Fibroblast of lung (primary cell): ENCODE measurements at regions not wholly inside any gene's neighbourhood (a gene's known extent, or its start where the extent isn't known, plus 50 kb on each side); places are given as distances from the start of the nearest gene placed in this dataset.

Experiments used
- DNase-seq, 2 donors: peaks; one replicate each; pipeline versions ENCODE4 v3.0.0 to v3.0.0-alpha.2; 2010; ENCODE audit warnings: low read depth in 2 of 2
- H2AFZ ChIP-seq: 2 replicates; pipeline ENCODE4 v1.5.1; 2012; ENCODE audit warnings: low read length, control low read depth, inconsistent platforms
- H3K27ac ChIP-seq: 2 replicates; pipeline ENCODE4 v1.5.1; 2011; ENCODE audit warnings: low read length, control low read depth; ENCODE audit not compliant: insufficient read depth
- H3K27me3 ChIP-seq: 2 replicates; pipeline ENCODE4 v1.5.1; 2011; ENCODE audit warnings: mild to moderate bottlenecking, low read length; ENCODE audit not compliant: control insufficient read depth, insufficient read depth
- H3K36me3 ChIP-seq: 2 replicates; pipeline ENCODE4 v1.5.1; 2011; ENCODE audit warnings: low read length; ENCODE audit not compliant: control insufficient read depth, insufficient read depth
- H3K4me1 ChIP-seq: 2 replicates; pipeline ENCODE4 v1.5.1; 2011; ENCODE audit warnings: low read length; ENCODE audit not compliant: control insufficient read depth, insufficient read depth; ENCODE audit errors: extremely low read depth
- H3K4me2 ChIP-seq: 2 replicates; pipeline ENCODE4 v1.5.1; 2011; ENCODE audit warnings: low read length, control low read depth; ENCODE audit not compliant: insufficient read depth; ENCODE audit errors: extremely low read depth
- H3K4me3 ChIP-seq, 4 experiments: fragments of 200-600 bp in 1 of 4; sonication (generic) in 1 of 4; replicated peaks in 1 of 4; 2 replicates each; pipeline ENCODE4 v1.5.1; 2011 to 2016; ENCODE audit warnings: low read length in 4 of 4, low read depth in 3 of 4, mild to moderate bottlenecking in 3 of 4, control low read depth in 2 of 4, inconsistent platforms in 1 of 4, mixed read lengths in 1 of 4; ENCODE audit not compliant: insufficient read depth in 1 of 4; ENCODE audit errors: control extremely low read depth in 1 of 4
- H3K79me2 ChIP-seq: 2 replicates; pipeline ENCODE4 v1.5.1; 2012; ENCODE audit warnings: mild to moderate bottlenecking, low read length, inconsistent platforms; ENCODE audit not compliant: control insufficient read depth, insufficient read depth
- H3K9ac ChIP-seq: 2 replicates; pipeline ENCODE4 v1.5.1; 2011; ENCODE audit warnings: mild to moderate bottlenecking, low read length, control low read depth; ENCODE audit not compliant: insufficient read depth
- H3K9me3 ChIP-seq: 2 replicates; pipeline ENCODE4 v1.5.1; 2012; ENCODE audit warnings: low read depth, low read length; ENCODE audit not compliant: control insufficient read depth, insufficient read depth
- H4K20me1 ChIP-seq: 2 replicates; pipeline ENCODE4 v1.5.1; 2011; ENCODE audit warnings: low read length; ENCODE audit not compliant: control insufficient read depth, insufficient read depth; ENCODE audit errors: extremely low read depth
- EZH2 ChIP-seq: IDR thresholded peaks from 2 replicates; pipeline ENCODE4 v1.5.1; 2012; ENCODE audit warnings: low read length, control low read depth, mild to moderate bottlenecking; ENCODE audit errors: missing control alignments
- TF ChIP-seq, protein P1 (sequence below), 2 donors: IDR thresholded peaks in 1 of 2; conservative IDR thresholded peaks in 1 of 2; 1 replicate in 1 of 2; 2 replicates in 1 of 2; pipeline ENCODE4 v1.5.1; 2011 to 2012; ENCODE audit warnings: low read length in 2 of 2, control low read depth in 1 of 2, inconsistent platforms in 1 of 2, low read depth in 1 of 2, mild to moderate bottlenecking in 1 of 2

DNA sequence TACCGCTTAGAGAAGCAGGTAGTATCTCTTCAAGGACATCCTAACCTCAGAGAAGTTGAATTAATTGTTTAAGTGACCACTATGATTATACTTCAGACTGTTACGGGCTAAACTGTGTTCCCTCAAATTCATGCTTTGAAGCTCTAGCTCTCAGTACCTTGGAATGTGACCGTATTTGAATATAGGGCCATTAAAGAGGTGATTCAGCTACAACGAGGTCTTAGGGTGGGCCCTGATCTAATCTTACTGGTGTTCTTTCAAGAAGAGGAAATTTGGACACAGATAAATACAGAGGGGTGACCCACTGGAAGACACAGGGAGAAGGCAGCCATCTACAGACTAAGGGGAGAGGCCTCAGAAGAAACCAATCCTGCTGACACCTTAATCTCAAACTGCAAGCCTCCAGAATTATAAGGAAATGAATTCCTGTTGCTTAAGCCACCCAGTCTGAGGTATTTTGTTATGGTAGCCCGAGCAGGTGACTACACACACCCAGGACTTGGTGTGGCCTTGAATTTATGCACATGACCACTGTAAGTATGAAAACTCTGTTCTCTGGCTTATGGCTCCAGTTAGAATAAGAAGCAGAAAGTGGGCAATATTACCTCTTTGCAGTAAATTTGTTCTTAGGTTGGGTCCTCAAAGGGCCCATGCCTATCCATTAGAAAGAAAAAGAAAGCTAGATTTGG lies 249.1 kb downstream of the DHX35 start:
- no peak overlapping the region for H2AFZ ChIP-seq
- H3K4me2 ChIP-seq, result no peak overlapping the region
- no peaks in the 10 kb centered on the region for H3K4me1 ChIP-seq
- H3K27ac ChIP-seq, result no peak overlapping the region
- H3K4me3 ChIP-seq, result no peak overlapping the region
- TF ChIP-seq, protein P1, sequence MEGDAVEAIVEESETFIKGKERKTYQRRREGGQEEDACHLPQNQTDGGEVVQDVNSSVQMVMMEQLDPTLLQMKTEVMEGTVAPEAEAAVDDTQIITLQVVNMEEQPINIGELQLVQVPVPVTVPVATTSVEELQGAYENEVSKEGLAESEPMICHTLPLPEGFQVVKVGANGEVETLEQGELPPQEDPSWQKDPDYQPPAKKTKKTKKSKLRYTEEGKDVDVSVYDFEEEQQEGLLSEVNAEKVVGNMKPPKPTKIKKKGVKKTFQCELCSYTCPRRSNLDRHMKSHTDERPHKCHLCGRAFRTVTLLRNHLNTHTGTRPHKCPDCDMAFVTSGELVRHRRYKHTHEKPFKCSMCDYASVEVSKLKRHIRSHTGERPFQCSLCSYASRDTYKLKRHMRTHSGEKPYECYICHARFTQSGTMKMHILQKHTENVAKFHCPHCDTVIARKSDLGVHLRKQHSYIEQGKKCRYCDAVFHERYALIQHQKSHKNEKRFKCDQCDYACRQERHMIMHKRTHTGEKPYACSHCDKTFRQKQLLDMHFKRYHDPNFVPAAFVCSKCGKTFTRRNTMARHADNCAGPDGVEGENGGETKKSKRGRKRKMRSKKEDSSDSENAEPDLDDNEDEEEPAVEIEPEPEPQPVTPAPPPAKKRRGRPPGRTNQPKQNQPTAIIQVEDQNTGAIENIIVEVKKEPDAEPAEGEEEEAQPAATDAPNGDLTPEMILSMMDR (conservative IDR thresholded peaks at IDR 0.05 in 1 of 2, IDR thresholded peaks at IDR 0.05 in 1 of 2; ENCODE audit: low read depth in 1 of 2, low read length in 2 of 2), result no peak
- no peak for TF ChIP-seq EZH2
- no peaks in the 10 kb centered on the region for H3K27me3 ChIP-seq
- H3K9ac ChIP-seq, result no peak overlapping the region
- H3K9me3 ChIP-seq, result no peaks in the 10 kb centered on the region
- H4K20me1 ChIP-seq, result no peaks in the 10 kb centered on the region
- H3K36me3 ChIP-seq, result no peaks in the 10 kb centered on the region
- no peaks in the 10 kb centered on the region for H3K79me2 ChIP-seq
- no peak for DNase-seq

DNA sequence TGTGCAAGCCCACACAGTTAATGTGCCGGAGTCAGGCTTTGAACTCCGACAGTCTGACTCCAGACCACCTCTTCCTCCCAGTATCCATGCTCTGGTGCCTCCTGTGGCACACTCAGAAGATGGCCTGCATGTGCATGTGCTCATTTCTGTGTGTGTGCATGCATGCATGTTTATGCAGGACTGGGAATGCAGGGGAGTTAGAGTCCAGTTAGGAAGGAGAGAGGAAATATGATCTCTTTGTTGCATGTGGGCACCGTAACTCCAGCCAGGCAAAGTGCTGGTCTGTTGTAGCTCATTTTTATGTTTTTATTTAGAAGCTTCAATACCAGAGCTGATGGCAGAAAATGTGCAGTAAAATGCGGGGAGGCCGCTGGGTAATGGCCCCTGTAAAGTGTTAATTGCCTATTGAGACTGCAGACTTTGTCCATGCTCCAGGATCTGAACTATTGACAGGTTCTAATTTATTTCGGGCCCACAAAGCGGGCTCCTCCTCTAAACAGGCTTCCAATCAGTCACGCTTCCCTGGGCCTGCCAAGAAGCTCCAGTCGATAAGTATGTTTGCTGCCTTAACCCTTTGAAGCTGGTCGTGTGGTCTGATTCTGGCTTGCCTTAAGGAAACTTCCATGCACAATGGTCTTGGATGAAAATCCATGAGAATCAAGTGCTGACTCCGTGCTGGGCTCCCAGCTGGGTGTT lies 248.3 kb downstream of the DHX35 start:
- H3K9me3 ChIP-seq, result no peaks in the 10 kb centered on the region
- no peak overlapping the region for H3K27ac ChIP-seq
- no peaks in the 10 kb centered on the region for H3K27me3 ChIP-seq
- no peaks in the 10 kb centered on the region for H3K4me1 ChIP-seq
- no peaks in the 10 kb centered on the region for H3K79me2 ChIP-seq
- no peak for DNase-seq
- no peak overlapping the region for H3K4me3 ChIP-seq
- H3K36me3 ChIP-seq, result no peaks in the 10 kb centered on the region
- no peak for TF ChIP-seq EZH2
- TF ChIP-seq, protein P1 (conservative IDR thresholded peaks at IDR 0.05 in 1 of 2, IDR thresholded peaks at IDR 0.05 in 1 of 2; ENCODE audit: low read depth in 1 of 2, low read length in 2 of 2), result no peak
- no peak overlapping the region for H3K4me2 ChIP-seq
- no peaks in the 10 kb centered on the region for H4K20me1 ChIP-seq
- no peak overlapping the region for H2AFZ ChIP-seq
- no peak overlapping the region for H3K9ac ChIP-seq

DNA sequence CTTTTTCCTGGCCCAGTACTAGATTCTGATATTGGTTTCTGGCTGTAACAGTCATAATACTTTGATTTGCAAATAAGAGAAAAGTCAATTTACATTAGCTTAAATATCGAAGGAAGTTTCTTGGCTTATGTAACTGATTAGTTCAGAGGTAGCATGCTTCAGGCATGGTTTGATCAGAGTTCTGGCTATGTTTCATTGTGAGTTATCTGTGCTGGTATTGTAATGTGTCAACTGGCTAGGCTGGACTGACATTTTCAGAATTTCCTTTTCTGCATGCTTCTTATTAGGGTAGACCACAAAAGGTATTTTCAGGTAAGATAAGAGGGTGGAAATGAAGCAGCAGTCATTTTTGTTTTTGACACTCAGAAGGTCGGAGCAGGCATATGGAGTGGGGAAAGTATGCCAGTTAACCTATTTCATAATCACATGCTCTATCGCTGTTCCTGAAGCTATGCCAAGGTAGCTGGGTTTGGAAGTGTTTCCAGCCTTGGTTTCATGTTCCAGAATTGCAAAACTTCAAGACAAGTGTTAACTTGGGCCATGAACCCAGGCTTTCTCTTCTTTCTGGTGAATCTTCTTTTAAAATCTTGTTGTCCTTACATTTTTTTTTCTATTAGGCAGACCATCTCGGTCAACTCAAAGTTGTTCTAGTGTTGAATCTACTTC lies 244.9 kb downstream of the DHX35 start:
- no peaks in the 10 kb centered on the region for H3K27me3 ChIP-seq
- H3K4me2 ChIP-seq, result no peak overlapping the region
- H2AFZ ChIP-seq, result no peak overlapping the region
- H3K4me3 ChIP-seq, result no peak overlapping the region
- no peaks in the 10 kb centered on the region for H3K36me3 ChIP-seq
- no peak overlapping the region for H3K27ac ChIP-seq
- no peaks in the 10 kb centered on the region for H3K79me2 ChIP-seq
- H4K20me1 ChIP-seq, result no peaks in the 10 kb centered on the region
- TF ChIP-seq, protein P1 (conservative IDR thresholded peaks at IDR 0.05 in 1 of 2, IDR thresholded peaks at IDR 0.05 in 1 of 2; ENCODE audit: low read depth in 1 of 2, low read length in 2 of 2), result no peak
- TF ChIP-seq EZH2, result no peak
- H3K9ac ChIP-seq, result no peak overlapping the region
- DNase-seq, result no peak
- H3K4me1 ChIP-seq, result no peaks in the 10 kb centered on the region
- no peaks in the 10 kb centered on the region for H3K9me3 ChIP-seq
